GM20000 (cell line): ENCODE measurements at regions not wholly inside any gene's neighbourhood (a gene's known extent, or its start where the extent isn't known, plus 50 kb on each side); places are given as distances from the start of the nearest gene placed in this dataset.

Source experiments
- DNase-seq: peaks from one replicate; pipeline ENCODE4 v3.0.0; 2012; ENCODE audit warnings: low spot score
- CTCF ChIP-seq: IDR thresholded peaks from 2 replicates; pipeline ENCODE4 v1.5.1; 2012; ENCODE audit warnings: mild to moderate bottlenecking, control low read depth; ENCODE audit errors: extremely low read depth, missing control alignments

GRCh38 chr4:31601793-31602192 lies 881.6 kb downstream of the PCDH7 start:
- no peak for TF ChIP-seq CTCF

GRCh38 chr4:31613946-31614623 lies 893.9 kb downstream of the PCDH7 start:
- DNase-seq = no peak
- no peak for TF ChIP-seq CTCF

More at GRCh38 chr4:31601793-31602192, 881.6 kb downstream of the PCDH7 start:
- DNase-seq = no peak

GRCh38 chr4:31617667-31618066 lies 897.5 kb downstream of the PCDH7 start:
- no peak for TF ChIP-seq CTCF
- no peak for DNase-seq

- no peak for TF ChIP-seq CTCF
- DNase-seq = no peak
Observed at GRCh38 chr4:31620476-31620875, 900.3 kb downstream of the PCDH7 start.

GRCh38 chr4:31645236-31645635 lies 925.1 kb downstream of the PCDH7 start:
- no peak for TF ChIP-seq CTCF
- DNase-seq = no peak

- TF ChIP-seq CTCF = no peak
- no peak for DNase-seq
Observed at GRCh38 chr4:31647786-31648185, 927.6 kb downstream of the PCDH7 start.

- DNase-seq = no peak
- TF ChIP-seq CTCF = no peak
Observed at GRCh38 chr4:31649878-31650277, 929.7 kb downstream of the PCDH7 start.
